MV-4-11 (cell line): ENCODE measurements at regions not wholly inside any gene's neighbourhood (a gene's known extent, or its start where the extent isn't known, plus 50 kb on each side); places are given as distances from the start of the nearest gene placed in this dataset.
"Not testable (repeated sequence)": the region's sequence is repeated elsewhere in the genome, so short reads cannot be mapped to it uniquely, and the experiment has no call there.

Experiments used
- DNase-seq: peaks from one replicate; lab custom pipeline; 2025; lab: John Stamatoyannopoulos, UW

DNA sequence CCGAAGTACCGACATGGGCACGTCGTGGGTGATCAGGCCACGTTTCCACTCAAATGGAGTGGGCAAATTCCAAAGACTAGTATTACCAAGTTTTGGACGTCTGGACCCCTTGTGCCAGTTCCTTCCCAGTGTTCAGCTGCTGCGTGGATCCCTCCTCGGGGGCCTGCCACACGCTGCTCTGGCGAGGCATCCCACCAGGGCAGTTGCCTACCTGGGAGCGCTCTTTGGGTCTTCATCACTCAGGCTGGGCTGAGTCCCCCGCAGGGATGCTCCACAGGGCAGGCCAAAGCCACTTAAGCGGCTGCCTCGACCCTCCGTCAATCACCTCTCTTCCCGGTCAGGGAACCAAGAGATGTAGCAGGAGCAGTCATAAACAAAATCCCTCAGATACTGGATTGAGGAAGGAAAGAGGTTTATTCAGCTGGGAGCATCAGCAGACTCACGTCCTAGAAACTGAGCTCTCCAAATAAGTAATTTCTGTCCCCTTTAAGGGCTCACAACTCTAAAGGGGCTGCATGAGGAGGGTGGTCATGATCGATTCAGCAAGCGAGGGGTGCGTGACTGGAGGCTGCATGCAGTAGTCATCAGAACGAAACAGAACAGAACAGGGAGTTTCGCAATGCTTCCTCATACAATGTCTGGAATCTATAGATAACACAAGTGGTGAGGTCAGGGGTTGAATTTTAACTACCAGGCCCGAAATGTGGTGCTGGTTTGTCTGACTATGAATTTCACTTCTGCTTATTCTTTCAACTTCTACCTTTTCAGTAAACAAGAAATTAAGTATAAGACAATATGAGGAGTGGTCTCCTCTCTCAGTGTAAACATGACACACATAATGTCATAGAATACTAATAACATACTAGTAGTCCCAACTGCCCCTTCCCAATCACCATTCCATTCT is 998.6 kb upstream of the NCAM2 start:
- peak; percentile 99 for DNase-seq

DNA sequence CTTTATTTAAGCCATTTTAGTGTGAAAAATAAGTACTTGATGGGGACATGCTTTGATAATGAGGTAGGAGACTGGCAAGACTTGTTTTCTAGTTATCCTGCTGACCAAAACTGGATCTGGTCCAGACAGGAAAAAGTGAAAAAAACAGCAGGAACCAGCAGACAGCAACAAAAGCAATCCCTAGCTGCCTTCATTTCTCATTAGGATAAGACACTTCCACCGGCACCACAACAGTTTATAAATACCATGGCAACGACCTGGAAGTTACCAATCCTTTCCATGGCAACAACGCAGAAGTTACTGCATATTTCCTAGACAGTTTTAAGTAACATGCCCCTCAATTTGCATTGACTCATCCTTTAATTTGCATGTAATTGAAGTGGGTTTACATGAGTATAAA is 993.8 kb upstream of the NCAM2 start:
- DNase-seq = peak; percentile 9

DNA sequence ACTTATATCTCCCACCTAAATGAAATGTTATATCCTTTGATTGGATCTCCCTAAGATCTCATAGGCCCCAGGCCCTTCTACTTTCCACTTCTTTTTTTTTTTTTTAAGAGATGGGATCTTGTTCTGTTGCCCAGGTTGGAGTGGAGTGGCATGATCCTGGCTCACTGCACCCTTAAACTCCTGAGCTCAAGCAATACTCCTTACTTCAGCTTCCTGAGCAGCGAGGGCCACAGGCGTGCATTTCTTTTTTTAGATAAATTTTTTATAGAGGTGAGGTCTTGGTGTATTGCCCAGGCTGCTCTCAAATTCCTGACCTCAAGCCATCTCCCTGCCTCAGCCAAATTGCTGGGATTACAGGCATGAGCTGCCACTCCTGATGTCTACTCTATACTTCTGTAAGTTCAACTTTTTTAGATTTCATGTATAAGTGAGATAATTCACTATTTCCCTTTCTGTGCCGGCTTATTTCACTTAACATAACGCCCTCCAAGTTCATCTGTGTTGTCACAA is 987.5 kb upstream of the NCAM2 start:
- no peak for DNase-seq

DNA sequence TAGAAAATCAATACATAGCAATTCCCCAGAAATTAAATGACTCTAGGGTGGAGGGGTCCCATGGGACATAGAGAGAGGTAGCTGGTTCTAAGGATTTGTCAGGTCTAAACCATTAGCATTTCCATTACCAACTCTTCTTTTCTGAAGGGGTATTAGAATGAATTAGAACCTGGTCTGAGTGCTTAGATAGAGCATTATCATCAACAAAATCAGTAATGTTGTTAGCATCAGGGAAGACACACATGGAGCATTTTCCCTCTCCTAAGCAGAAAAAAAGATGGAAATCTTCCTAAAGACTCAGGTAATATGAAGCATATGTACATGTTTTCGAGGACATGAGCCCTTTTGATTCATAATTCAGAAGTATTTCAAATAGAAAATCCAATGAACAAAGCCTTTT is 984.4 kb upstream of the NCAM2 start:
- DNase-seq = no peak

- no peak for DNase-seq
Measured at GRCh38 chr21:20016435-20017005, 981.7 kb upstream of the NCAM2 start.

- no peak for DNase-seq
Measured at GRCh38 chr21:20020026-20020425, 978.2 kb upstream of the NCAM2 start.

DNA sequence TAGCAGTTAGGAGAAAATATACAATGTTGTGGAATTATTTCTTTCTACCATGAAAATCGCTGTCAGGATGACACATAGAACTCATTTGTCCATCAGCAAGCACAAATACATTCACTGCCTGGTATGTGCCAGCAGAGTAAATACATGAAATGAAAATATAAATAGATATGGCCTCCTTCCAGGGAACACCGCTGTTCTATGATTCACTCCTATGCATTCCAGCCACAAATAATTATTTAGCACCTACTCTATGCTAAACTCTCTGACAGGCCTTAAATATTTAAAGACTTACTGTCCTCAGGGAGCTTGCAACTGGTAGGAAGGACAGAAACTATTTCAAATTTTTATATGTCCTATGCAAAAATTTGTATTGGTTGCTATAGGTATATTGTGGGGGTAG is 975.0 kb upstream of the NCAM2 start:
- no peak for DNase-seq

DNA sequence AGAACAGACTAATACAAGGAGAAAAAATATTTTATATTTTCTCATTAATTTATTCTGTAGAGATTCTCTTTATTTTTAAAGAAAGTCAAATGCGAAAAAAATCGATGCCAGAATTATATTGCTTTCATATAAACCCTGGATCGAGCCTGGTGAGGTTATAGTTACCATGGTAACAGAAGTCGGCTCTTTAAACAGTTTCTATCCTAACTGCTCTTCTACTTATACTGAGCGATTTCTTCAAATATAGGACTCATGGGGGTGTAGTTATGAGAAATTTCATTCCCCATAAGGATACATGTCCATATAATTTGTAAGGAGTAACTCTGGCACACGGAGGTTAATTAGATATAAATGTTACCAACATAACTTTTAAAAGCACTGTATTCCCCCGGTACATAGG is 973.5 kb upstream of the NCAM2 start:
- DNase-seq = no peak

GRCh38 chr21:20026543-20026942 is 971.7 kb upstream of the NCAM2 start:
- peak; percentile 16 for DNase-seq

DNA sequence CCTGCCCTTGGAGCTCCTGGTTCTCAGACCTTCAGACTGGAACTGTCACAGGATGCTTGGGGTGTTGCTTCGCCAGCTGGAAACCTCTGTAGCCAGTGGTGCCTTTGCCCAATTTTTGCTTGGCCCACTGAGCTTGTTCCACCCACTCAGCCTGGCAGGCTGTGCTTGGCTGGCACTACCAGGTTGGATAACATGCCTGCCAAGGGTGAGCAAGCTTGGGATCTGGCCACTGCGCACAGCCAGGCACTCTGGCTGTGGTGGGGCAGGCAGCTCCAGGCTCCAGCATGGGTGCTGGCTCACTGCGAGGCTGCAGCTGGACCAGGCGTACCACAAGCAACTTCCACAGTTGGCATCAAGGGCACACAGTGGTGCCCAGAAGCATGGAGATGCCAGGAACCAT is 967.8 kb upstream of the NCAM2 start:
- no peak for DNase-seq

- no peak for DNase-seq
Measured at GRCh38 chr21:20031807-20032206, 966.4 kb upstream of the NCAM2 start.

- DNase-seq = no peak
Measured at GRCh38 chr21:20040768-20041167, 957.4 kb upstream of the NCAM2 start.

- no peak for DNase-seq
Measured at GRCh38 chr21:20045197-20045596, 953.0 kb upstream of the NCAM2 start.

DNA sequence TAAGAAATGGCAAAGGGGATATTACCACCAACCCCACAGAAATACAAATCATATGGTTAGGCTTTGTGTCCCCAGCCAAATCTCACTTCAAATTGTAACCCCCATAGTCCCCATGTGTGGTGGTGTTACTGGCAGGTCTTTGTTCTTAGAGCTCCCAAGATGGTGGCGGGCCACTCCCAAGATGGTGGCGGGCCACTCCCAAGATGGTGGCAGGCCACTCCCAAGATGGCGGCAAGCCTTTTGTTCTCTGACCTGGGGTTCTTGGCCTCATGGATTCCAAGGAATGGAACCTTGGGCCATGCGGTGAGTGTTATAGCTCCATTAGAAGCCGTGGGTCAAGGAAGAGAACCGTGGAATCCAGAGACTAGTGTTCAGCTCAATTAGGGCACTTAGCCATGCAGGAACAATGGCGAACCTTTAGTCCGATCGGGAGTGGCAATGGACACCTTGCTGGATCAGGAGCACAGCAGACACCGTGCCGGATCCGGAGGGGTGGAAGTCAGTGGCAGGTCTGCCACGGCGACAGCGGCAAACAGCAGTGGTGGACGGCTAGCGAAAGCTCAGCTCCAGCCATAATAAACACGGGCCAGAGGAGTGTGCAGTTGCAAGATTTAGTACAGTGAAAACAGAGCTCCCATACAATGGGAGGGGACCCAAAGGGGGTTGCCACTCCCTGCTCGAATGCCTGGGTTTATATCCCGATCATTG is 949.9 kb upstream of the NCAM2 start:
- DNase-seq = not testable (repeated sequence)

- DNase-seq = no peak
Measured at GRCh38 chr21:20083336-20083735, 914.9 kb upstream of the NCAM2 start.

GRCh38 chr21:20083925-20084324 is 914.3 kb upstream of the NCAM2 start:
- no peak for DNase-seq

DNA sequence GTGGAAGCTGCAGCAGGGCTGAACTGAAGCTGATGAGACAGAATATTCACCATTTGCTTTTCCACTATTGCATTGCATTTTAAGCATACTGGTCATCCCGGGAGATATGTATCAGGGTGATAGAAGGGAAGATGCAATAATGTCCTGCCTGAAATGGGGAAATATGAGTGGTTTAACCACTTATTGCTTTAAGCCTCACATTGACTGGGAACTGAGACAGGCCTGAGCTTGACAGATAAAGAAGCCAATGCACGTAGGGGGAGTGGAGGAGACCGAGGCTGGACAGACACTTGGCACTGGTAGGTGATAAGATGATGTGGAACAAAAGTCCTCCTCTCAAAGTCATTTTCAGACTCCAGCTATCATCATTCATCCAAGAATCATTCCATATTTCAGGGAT is 911.7 kb upstream of the NCAM2 start:
- DNase-seq = no peak

- DNase-seq = no peak
Measured at GRCh38 chr21:20106368-20106767, 891.8 kb upstream of the NCAM2 start.

- DNase-seq = peak; percentile 91
Measured at GRCh38 chr21:20108016-20108415, 890.2 kb upstream of the NCAM2 start.

DNA sequence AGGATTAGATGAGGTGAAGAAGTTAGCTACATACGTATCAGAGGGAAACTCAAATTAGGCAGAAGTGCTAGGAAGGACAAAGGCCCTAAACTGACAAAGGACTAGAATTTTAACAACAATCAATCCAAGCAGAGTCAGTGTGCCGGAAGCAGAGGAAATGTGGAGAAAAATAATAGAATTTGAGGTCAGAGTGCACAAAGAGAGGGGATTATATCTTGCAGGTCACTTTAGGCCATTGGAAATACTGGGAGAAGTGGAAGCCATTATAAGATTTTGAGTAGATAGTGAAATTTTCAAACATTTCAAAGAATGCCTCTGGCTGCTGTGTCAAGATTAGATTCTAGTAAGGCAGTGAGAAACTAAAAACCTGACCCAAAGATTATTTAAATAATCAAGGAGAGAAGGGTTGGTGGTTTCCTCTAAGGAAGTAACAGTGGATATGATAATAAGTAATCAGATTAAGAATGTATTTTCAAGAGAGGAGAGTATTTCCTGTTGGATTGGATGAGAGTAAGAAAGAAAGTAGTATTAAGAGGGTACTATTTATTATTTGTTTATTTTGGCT is 889.2 kb upstream of the NCAM2 start:
- DNase-seq = peak; percentile 28

GRCh38 chr21:20110368-20110767 is 887.8 kb upstream of the NCAM2 start:
- no peak for DNase-seq

- no peak for DNase-seq
Measured at GRCh38 chr21:20151741-20152140, 846.5 kb upstream of the NCAM2 start.

- peak; percentile 7 for DNase-seq
Measured at GRCh38 chr21:20163167-20163566, 835.0 kb upstream of the NCAM2 start.
